ENCODE measurements at regions not wholly inside any gene's neighbourhood (a gene's known extent, or its start where the extent isn't known, plus 50 kb on each side); places are given as distances from the start of the nearest gene placed in this dataset.

GRCh38 chr15:93460717-93461116 is 371.7 kb upstream of the RGMA start:
- TF ChIP-seq RFX5 (IDR thresholded peaks at IDR 0.05; ENCODE audit: borderline replicate concordance, low read depth, low read length) = no peak
- no peak for TF ChIP-seq POU5F1 (IDR thresholded peaks at IDR 0.05; ENCODE audit: low read depth, low read length)
- no peak for TF ChIP-seq CREB1 (IDR thresholded peaks at IDR 0.05)
- TF ChIP-seq ATF2 (IDR thresholded peaks at IDR 0.05; ENCODE audit: low read length) = no peak
- TF ChIP-seq CTCF (IDR thresholded peaks at IDR 0.05; ENCODE audit: control extremely low read depth in 1 of 3, insufficient read depth in 1 of 3, low read depth in 1 of 3, low read length in 3 of 3) = no peak
- TF ChIP-seq RAD21 (IDR thresholded peaks at IDR 0.05 in 1 of 2, conservative IDR thresholded peaks at IDR 0.05 in 1 of 2; ENCODE audit: low read depth in 2 of 2, low read length in 2 of 2) = no peak
- TF ChIP-seq POLR2AphosphoS5 (IDR thresholded peaks at IDR 0.05; ENCODE audit: low read depth, low read length) = no peak
- TF ChIP-seq TAF1 (IDR thresholded peaks at IDR 0.05; ENCODE audit: low read depth, low read length) = no peak

All from H1 (cell line).